ENCODE measurements at regions not wholly inside any gene's neighbourhood (a gene's known extent, or its start where the extent isn't known, plus 50 kb on each side); places are given as distances from the start of the nearest gene placed in this dataset.

DNA sequence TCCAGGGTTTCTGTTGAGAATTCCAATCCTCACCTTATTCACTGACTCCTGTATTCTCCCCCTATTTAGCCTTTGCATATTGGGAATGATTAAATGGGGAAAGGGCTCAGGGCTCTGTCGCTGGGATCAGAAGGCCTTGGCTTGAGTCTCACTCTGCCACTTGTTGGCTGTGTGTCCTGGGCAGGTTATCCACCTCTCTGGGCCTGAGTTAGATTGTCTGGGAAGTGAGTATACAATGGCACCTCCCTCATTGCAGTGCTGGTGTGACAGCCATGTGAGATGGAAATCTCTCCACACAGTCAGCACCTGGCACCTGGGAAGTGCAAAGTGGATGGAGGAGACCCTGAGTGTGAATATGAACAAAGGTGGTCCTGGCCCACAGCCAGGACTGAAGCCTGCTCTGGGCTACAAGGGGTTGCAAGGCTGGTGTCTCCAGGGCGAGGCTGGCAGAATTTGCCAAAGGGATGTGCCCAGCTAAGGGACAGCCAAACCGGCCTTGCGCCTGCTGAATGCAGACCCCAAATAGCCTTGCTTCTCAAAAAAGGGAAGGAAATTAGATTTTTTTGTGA lies 200.0 kb upstream of the PMEPA1 start:
- no peak for DNase-seq

DNA sequence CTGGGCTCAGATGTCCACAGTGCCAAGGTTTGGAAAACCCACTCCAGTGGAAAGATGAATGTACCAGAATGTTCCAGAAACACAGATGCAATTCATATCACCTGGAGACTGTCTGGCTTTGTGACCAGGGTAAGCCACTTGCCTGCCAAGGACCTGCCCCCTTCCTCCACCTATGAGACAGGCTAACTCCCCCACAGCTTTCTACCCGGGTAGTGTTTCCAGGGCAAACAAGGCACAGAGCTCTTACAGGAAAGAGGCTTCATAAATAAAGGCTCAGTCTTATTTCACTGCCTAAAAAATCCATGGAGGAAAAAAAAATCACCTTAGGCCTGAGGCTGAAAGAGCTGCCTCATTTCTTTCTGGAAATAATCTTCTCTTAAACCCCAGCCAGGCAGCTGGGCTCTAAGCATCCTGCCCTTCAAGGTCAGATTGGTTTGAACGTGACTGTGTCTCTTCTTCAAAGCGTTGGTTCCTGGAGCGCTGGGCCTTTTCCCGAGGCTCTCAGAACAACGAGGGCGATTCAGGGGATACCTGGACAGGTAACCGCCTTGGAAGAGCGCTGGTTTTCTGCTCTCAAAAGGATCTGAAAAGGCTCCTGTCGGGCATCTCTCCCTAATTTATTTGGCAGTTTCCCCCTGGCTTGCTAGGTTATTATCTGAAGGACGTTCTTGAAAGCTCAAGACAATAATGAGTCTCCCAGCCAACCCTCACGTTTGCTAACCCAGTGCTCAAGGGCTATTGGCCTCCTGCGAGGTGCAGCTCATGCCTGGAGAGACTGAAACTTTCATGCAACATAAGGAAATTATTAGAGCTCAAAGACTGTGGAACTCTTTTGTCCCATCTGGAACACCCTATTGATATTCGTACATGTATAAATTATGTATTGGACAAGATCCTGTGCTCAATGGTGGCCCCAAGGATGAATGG lies 199.2 kb upstream of the PMEPA1 start:
- no peak for DNase-seq

- DNase-seq, result no peak
Measured at GRCh38 chr20:57908226-57908625, 198.4 kb upstream of the PMEPA1 start.

- no peak for DNase-seq
Measured at GRCh38 chr20:57907131-57908000, 197.6 kb upstream of the PMEPA1 start.

DNA sequence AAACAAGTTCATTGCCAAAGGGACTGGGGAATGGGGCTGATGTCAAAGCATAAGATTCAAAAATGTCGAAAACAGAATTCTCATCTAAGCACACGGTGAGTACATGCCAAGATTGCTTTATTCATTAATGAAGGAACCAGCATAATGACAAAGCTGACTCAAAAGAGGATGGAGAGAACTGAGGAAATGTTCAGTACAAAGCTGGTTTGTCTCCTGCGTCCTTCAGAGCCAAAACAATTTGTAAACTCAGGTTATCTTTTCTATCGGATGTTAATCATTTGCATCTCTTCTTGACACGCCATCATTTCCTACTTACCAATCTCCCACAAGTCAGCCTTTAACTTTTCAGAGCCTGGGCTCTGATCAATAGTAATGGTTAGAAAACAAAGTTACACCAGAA lies 195.6 kb upstream of the PMEPA1 start:
- no peak for DNase-seq

DNA sequence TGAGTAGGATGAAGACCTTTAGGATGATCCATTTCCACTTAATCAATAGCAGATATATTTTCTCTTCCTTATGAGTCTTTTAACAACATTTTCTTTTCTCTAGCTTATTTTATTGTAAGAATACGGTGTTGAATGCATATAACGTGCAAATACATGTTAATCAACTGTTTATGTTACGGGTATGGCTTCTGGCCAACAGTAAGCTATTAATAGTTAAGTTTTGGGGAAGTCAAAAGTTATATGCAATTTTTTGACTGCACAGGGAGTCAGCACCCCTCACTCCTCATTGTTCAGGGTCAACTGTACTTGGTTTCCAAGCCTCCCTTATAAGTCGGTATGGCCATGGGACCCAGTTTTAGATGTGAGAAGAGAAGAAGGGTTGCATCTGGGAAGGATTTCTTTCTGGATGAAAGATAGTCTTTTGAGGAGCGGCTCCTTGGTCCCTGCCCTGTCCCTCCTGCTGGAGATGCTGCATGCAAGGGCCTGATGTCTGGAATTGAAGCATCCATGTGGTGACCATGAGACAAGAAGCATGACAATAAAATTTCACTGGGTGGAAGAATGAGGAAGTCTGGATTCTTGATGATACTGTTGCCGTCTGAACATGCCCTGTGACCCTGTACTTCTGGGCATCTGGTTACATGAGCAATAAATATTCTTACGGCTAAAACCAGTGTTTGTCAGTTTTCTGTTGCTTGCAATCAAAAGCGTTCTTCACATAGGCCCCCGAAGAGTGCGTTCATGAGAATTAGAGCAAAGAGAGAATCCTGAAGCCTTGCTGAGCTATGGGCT lies 194.7 kb upstream of the PMEPA1 start:
- no peak for DNase-seq

DNA sequence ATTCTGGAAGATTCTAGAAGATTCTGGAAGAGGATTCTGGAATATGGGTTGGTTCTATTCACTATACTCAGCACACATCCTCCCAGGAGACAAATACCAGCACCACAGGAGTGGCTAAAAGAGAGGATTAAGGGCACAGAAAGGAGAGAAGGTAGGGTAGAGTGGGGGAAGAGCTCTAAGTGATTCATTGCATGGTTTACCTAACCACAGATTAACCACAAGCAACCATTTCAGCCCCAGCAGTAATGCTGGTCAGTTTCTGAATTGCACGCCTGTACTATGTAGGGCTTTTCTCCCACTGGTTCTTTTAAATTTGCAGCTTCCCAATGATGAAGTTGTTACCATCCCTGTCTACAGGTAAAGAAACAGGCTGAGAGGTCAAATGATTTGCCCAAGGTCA lies 192.7 kb upstream of the PMEPA1 start:
- DNase-seq, result no peak

DNA sequence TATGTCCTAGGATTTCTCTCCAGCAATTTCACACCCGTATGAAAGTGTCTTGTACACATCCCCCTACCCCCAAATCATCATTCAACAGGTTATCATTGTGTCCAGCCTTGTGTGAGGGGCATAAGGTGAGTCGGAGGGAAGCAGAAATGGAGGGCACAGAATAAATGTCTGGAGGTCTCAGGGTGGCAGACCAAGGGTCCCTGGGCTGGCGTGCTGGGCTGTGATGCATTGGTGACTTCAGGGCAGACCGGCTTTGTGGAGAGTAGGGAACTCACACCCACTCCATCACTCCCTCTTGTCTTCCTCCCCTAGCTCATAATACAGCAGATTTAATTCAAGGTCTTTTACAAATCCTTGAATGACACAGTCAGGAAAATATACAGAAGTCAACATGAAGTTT lies 191.7 kb upstream of the PMEPA1 start:
- no peak for DNase-seq

DNA sequence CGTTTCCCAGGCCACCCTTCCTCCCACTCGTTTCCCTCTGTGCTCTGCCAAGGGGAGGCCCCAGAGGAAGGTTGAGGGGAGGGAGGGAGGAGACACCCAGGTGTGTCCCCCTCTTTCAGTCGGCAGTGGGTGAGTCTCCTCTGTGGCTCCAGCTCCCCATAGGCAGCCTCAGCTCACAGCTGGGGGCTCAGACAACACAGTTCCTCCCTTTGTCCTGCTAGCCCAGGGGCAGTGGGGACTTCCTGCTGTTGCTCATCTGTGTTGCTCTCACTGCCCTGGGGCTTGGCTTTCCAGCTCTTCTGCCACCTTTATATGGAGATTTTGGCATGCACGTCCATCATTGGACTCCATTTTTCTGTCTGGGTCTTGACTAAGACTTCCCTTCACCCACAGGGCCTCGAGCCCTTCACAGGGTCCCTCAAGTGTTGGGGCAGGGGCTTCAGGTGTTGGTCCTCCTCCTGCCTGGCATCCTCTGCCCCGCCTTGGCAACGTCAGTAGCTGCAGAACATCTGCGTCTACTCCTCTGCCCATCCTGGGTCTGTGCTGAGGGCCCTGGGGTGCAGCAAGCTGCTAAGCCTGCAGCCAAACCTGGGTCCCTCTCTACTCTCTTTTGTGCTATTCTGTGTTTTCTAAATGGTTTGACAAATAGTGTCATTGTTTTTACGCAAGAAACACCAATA lies 190.6 kb upstream of the PMEPA1 start:
- no peak for DNase-seq

DNA sequence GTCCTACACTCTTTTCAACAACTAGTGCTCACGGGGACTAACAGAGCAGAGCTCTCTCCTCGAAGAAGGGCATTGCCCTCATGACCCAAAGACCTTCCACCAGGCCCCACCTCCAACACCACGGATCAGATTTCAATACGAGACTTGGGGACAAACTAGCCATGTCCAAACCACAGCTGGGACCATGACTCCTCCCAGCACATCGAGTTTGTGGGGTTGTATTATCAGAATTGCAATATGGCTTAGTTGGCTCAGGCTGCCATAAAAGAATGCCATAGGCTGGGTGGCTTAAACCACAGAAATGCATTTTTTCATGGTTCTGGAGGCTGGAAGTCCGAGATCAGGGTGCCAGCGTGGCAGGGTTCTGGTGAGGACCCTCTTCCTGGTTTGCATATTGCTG lies 189.7 kb upstream of the PMEPA1 start:
- no peak for DNase-seq

- DNase-seq, result no peak
Measured at GRCh38 chr20:57898332-57898731, 188.5 kb upstream of the PMEPA1 start.

DNA sequence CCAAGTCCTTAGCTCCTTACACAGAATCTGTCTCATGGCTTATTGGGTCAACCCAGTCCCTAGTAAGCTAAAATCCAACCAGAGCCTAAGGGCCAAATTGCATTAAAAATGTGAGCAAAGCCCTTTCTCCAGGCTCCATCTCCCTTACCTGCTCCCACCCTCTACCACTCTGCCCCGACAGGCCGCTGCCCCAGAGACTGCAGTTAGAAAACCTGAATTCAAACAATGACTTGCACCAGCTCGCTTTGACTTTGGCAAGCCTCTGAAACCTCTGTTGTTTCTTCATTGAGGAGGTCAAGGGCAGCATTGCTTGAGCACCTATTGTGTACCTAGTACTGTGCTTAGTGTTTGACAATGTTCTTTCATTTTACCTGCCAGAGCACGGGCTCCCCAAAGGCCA lies 188.1 kb upstream of the PMEPA1 start:
- DNase-seq, result no peak

DNA sequence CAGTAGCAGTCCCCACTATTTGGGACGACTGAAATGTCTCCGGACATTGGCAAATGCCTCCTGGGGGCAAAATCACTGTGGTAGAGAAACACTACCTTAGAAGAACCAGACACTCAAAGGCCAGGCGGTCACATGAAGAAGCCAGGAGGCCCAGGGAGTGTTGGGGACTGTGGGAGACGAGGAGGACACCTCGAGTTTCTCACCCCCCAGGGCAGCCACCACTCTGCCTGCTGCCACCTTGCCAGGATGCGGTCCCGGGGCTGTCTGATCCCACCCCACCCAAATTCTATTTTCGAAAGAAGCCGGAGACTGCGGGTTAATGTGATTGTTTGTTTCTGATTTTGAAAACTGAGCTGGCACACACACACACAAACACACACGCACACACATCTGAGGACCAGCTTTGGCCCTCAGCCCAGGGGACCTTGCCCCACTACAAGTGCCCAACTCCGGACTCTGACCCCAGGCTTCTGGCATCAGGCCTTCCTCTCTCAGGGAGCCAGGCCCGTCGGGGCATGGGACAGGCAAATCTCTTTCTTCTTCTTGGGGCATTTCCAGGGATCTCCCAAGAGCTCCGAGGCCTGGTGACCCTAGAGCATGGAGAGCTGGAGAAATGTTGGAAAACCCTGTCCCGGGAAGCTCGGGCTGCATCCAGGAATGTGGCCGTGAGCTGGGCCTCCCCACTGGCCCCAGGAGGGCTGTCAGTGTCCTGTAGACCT lies 187.5 kb upstream of the PMEPA1 start:
- no peak for DNase-seq

DNA sequence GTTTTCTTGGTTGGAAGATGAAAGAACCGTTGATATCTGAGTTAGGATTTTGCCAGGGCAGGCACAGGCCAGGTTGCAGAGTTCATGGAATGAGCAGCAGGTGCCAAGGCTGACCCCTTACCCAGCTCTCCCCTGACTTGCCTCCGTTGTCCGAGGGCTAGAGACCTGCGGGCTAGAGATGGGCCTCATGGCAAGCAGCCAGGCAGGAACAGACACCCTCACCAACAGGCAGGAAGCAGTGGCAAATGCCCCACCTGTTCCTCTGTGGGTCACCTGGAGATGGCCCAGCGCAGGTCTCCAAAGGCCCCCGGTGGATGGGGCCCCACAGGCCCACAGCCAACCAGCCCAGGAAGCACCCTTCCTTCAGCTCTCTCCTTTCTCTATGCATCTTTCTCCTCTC lies 186.7 kb upstream of the PMEPA1 start:
- no peak for DNase-seq

DNA sequence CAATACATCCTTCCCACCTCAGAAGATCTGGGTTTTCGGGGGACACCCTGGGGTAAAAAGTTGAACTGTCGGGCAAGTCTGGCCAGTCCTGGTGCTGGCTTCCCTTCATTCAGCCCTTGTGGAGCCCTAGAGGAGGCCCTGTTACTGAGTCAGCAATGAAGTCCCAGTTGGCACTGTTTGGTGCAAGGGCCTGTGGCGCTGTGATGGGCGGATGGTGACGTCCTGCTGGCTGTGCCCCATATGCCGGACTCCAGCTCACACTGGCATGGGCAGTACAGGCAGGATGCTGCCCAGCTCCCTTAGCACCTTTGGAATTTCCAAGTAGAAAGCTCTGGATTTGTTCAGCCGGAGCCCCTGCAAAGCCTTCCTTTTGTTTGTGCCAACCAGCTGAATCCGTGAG lies 186.2 kb upstream of the PMEPA1 start:
- DNase-seq, result no peak

DNA sequence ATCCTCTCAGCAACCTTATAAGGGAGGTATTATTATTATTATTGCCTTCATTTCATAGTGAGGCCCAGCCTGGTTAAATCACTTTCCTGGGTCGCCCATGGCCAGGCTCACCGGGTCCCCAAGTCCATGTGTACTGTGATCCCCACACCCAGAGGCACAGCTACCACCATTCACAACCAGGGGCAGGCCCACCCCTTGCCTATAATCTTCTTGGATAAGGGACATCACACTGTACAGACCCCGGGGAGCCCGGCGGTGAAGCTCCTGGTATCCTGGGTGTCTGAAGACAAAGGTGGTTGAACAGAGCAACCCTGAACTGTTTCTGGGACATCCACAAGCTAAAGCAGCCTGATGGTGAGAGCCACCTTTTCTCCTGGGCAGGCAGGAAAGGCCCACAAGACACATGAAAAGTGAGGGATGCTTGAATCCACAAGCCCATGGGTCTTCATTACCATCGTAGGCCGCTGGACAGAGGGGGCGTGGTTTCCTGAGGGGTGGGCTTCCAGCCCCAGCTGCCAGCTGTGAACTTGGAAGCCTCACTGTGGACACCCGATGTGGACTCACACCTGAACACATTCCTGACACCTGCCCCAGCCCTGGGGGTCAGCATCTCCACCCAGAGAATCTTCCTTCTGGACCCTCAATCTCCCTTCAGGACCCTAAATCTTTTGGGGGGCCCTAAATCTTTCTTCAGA lies 185.5 kb upstream of the PMEPA1 start:
- no peak for DNase-seq

GRCh38 chr20:57894522-57894921 lies 184.7 kb upstream of the PMEPA1 start:
- no peak for DNase-seq

GRCh38 chr20:57894096-57894495 lies 184.3 kb upstream of the PMEPA1 start:
- no peak for DNase-seq

- no peak for DNase-seq
Measured at GRCh38 chr20:57893366-57893999, 183.7 kb upstream of the PMEPA1 start.

DNA sequence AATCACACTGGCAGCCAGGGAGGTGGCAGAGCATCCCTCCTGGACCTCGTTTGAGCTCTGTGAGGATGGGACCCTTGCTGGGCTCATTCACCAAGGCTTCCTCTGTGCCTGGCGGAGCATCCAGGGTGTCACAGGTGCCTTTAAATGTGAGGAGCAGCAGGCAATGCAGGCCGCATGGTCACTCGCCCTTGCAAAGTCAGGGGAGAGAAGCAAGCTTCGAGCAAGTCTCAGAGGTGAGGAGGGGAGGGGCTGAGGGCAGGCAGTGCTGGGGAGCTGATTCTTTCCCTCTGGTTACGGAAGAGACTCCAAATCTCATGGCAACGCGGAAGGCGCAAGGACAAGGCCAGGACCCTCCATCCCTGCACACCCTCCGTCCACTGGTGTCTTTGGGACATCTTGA lies 182.7 kb upstream of the PMEPA1 start:
- DNase-seq, result no peak
